ENCODE measurements at regions not wholly inside any gene's neighbourhood (a gene's known extent, or its start where the extent isn't known, plus 50 kb on each side); places are given as distances from the start of the nearest gene placed in this dataset.
"Not testable (repeated sequence)": the region's sequence is repeated elsewhere in the genome, so short reads cannot be mapped to it uniquely, and the experiment has no call there.

DNA sequence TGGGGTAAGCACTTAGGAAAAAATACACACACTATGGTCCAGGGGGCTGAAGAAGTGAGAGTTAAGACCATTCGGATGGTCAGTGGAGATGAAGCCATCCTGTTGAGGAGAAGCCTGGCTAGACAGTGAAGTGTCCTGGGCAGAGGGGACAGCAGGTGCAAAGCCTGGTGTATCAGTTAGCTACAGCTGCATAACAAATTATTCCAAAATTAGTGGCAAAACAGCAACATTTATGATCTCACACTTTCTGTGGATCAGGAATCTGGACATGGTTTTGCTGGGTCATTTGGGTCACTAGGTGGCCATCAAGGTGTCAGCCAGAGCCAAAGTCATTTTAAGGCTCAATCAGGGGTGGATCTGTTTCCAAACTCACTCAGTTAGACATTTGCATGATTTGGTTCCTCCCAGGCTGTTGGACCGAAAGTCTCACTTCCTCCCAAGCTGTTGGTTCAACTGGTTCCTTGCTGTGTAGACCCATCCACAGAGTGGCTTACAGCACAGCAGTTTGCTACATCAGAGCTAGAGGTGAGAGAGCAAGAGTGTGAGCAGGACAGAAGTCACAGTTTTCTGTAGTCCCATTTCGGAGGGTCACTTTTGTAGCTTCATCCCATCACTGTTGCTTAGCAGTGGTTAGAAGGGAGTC, 80.1 kb upstream of the ALX4 start:
- Histone ChIP-seq H3K27me3 (peaks cover 33% of the 10 kb centered on the region), H3K4me1 (no peaks in the 10 kb centered on the region), H3K4me3 (no peak overlapping the region), H3K9me3 (peaks cover 0 to 36% (median 0%) of the 10 kb centered on the region in 3 donors), H3K27ac (no peak overlapping the region), H3K36me3 (no peaks in the 10 kb centered on the region)
- 82 to 100% methylated on average over 2 to 3 of the region's 3 CpGs for WGBS, 2 donors (ENCODE audit: low coverage in 1 of 2)
- no peak for ATAC-seq
- TF ChIP-seq, protein P1, sequence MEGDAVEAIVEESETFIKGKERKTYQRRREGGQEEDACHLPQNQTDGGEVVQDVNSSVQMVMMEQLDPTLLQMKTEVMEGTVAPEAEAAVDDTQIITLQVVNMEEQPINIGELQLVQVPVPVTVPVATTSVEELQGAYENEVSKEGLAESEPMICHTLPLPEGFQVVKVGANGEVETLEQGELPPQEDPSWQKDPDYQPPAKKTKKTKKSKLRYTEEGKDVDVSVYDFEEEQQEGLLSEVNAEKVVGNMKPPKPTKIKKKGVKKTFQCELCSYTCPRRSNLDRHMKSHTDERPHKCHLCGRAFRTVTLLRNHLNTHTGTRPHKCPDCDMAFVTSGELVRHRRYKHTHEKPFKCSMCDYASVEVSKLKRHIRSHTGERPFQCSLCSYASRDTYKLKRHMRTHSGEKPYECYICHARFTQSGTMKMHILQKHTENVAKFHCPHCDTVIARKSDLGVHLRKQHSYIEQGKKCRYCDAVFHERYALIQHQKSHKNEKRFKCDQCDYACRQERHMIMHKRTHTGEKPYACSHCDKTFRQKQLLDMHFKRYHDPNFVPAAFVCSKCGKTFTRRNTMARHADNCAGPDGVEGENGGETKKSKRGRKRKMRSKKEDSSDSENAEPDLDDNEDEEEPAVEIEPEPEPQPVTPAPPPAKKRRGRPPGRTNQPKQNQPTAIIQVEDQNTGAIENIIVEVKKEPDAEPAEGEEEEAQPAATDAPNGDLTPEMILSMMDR (IDR thresholded peaks at IDR 0.05), result no peak
- TF ChIP-seq POLR2A (IDR thresholded peaks at IDR 0.05), result no peak
- TF ChIP-seq POLR2AphosphoS5 (IDR thresholded peaks at IDR 0.05), result no peak

DNA sequence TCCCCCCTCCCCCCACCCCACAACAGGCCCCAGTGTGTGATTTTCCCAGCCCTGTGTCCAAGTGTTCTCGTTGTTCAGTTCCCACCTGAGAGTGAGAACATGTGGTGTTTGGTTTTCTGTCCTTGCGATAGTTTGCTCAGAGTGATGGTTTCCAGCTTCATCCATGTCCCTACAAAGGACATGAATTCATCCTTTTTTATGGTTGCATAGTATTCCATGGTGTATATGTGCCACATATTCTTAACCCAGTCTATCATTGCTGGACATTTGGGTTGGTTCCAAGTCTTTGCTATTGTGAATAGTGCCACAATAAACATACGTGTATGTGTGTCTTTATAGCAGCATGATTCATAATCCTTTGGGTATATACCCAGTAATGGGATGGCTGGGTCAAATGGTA, 81.1 kb upstream of the ALX4 start:
- not testable (repeated sequence) for ATAC-seq, H3K4me3 ChIP-seq, H3K4me1 ChIP-seq, H3K27ac ChIP-seq, H3K36me3 ChIP-seq
- no CpG with 5 or more reads among the region's 3 CpGs for WGBS, 2 donors (ENCODE audit: low coverage in 1 of 2)
- peaks cover 24% of the 10 kb centered on the region for H3K27me3 ChIP-seq
- peaks cover 0 to 41% (median 0%) of the 10 kb centered on the region in 3 donors for H3K9me3 ChIP-seq

DNA sequence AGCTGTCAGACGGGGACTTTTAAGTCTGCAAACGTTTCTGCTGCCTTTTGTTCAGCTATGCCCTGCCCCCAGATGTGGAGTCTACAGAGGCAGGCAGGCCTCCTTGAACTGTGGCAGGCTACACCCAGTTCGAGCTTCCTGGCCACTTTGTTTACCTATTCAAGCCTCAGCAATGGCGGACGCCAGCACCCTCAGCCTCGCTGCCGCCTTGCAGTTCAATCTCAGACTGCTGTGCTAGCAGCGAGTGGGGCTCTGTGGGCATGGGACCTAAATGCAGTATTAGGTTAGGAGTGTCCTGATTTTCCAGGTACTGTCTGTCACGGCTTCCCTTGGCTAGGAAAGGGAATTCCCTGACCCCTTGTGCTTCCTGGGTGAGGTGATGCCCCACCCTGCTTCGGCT, 86.8 kb upstream of the ALX4 start:
- 57 to 75% methylated on average over 3 to 8 of the region's 10 CpGs for WGBS, 2 donors (ENCODE audit: low coverage in 1 of 2)
- not testable (repeated sequence) for ATAC-seq, H3K27ac ChIP-seq, H3K36me3 ChIP-seq, H3K4me3 ChIP-seq, H3K4me1 ChIP-seq
- H3K9me3 ChIP-seq, result peaks cover 0 to 20% (median 0%) of the 10 kb centered on the region in 3 donors
- H3K27me3 ChIP-seq, result peaks cover 31% of the 10 kb centered on the region

DNA sequence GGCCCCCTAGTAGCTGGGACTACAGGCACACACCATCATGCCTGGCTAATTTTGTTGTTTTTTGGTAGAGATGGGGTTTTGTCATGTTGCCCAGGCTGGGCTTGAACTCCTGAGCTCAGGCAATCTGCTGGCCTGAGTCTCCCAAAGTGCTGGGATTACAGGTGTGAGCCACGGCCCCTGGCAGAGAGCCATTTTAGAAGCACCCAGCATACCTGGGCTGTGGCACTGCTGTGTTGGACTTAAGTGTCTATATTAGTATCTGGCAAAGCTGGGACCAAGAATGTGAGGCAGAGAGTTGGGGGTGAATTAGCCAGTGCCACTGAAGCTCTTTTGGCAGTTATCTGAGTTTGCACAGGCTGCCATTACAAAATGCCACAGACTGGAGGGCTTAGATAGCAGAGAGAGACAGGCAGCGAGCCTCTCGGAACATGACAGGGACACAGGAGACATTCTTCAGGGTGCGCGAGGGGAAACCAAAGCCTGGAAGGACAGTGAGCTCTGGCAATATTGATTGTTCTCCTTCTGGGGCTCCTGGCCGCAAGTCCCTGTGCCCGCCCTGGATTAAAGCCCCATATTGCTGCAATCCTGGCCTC, 87.7 kb upstream of the ALX4 start:
- Histone ChIP-seq H3K9me3 (peaks cover 0 to 17% (median 0%) of the 10 kb centered on the region in 3 donors), H3K36me3 (no peaks in the 10 kb centered on the region), H3K27me3 (peaks cover 31% of the 10 kb centered on the region), H3K4me3 (no peak overlapping the region), H3K27ac (no peak overlapping the region), H3K4me1 (no peaks in the 10 kb centered on the region)
- WGBS, 2 donors (ENCODE audit: low coverage in 1 of 2), result 89 to 90% methylated on average over 2 to 5 of the region's 7 CpGs
- TF ChIP-seq POLR2AphosphoS5 (IDR thresholded peaks at IDR 0.05) (no peak), POLR2A (IDR thresholded peaks at IDR 0.05) (no peak), EP300 (IDR thresholded peaks at IDR 0.05) (no peak)
- TF ChIP-seq, protein P1 (IDR thresholded peaks at IDR 0.05), result no peak
- no peak for ATAC-seq

DNA sequence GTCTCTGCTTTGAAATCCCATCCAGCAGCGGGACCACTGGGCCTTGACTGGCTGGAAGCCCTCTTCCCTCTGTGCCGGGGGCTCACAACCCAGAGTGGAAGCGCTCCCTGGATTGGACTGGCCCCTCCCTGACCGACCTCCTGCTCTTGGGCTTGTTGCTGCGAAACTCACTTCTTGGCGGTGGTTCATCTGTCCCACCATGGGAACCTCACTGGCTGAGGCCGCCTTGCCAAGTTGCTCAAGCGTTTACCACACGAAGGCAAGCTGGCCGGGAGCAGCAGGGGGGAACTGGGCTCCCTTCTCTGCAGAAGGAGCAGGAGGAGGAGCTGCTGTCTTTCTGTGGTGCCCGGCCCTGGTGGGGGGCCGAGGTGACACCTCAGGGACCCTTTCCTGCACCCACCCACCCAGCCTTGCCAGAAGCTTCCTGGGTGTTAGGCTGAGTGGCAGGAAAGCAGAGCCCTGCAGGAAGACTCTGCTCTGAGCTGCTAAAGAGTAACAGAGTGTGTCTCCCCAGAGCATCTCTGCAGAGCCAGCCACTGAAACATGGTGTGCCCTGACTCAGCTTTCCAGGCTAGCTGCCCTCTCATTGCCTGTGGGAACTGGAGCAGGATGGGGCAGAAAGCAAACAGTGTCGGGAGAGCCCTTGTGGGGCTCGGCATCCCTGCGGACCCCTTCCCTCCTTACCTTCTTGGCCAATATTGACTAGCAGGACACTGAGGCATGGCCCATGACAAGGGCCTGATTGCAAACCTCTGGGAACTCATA, 88.5 kb upstream of the ALX4 start:
- 90% methylated on average over 2 of the region's 15 CpGs; no CpG with 5 or more reads in 1 of the 2 donors for WGBS, 2 donors (ENCODE audit: low coverage in 1 of 2)
- peaks cover 0 to 17% (median 0%) of the 10 kb centered on the region in 3 donors for H3K9me3 ChIP-seq
- no peak for ATAC-seq

More for the DNA sequence above, 88.5 kb upstream of the ALX4 start:
- H3K27me3 ChIP-seq, result peaks cover 31% of the 10 kb centered on the region
- TF ChIP-seq POLR2AphosphoS5 (IDR thresholded peaks at IDR 0.05) (no peak), EP300 (IDR thresholded peaks at IDR 0.05) (no peak), POLR2A (IDR thresholded peaks at IDR 0.05) (no peak)
- TF ChIP-seq, protein P1 (IDR thresholded peaks at IDR 0.05), result no peak
- H3K27ac ChIP-seq, result no peak overlapping the region
- no peaks in the 10 kb centered on the region for H3K4me1 ChIP-seq
- H3K36me3 ChIP-seq, result no peaks in the 10 kb centered on the region
- H3K4me3 ChIP-seq, result no peak overlapping the region

All from gastroesophageal sphincter (tissue), 4 donors.